WTC11 (cell line): ENCODE measurements at regions not wholly inside any gene's neighbourhood (a gene's known extent, or its start where the extent isn't known, plus 50 kb on each side); places are given as distances from the start of the nearest gene placed in this dataset.

Experiments used
- HMGA2 ChIP-seq: fragments of 250-450 bp; sonication (Bioruptor Pico); IDR thresholded peaks from 2 replicates; pipeline ENCODE4 v1.4.0; 2021; ENCODE audit warnings: mild to moderate bottlenecking, moderate library complexity
- NFYB ChIP-seq: sonication (generic); formaldehyde crosslinking; conservative IDR thresholded peaks from 2 replicates; pipeline ENCODE4 v1.8.0; 2022; ENCODE audit warnings: low read depth, missing genetic modification reagents
- NR2C2 ChIP-seq: sonication (generic); formaldehyde crosslinking; IDR thresholded peaks from 2 replicates; pipeline ENCODE4 v1.8.0; 2022; ENCODE audit warnings: mild to moderate bottlenecking, missing genetic modification reagents
- SOX15 ChIP-seq: fragments of 250-450 bp; sonication (Bioruptor Pico); IDR thresholded peaks from 2 replicates; pipeline ENCODE4 v1.9.0; 2021; ENCODE audit warnings: mild to moderate bottlenecking
- SP1 ChIP-seq: sonication (generic); formaldehyde crosslinking; conservative IDR thresholded peaks from 2 replicates; pipeline ENCODE4 v1.8.1; 2022; ENCODE audit warnings: missing genetic modification reagents
- TF ChIP-seq, protein P1 (sequence below): sonication (generic); formaldehyde crosslinking; IDR thresholded peaks from 2 replicates; pipeline ENCODE4 v1.8.1; 2023; ENCODE audit warnings: mild to moderate bottlenecking, missing genetic modification reagents, moderate library complexity
- TF ChIP-seq, protein P2 (sequence below): fragments of 200-600 bp; IDR thresholded peaks from 2 replicates; pipeline ENCODE4 v1.8.0; 2022; ENCODE audit warnings: antibody characterized with exemption
- TF ChIP-seq, protein P3 (sequence below): sonication (generic); formaldehyde crosslinking; IDR thresholded peaks from 2 replicates; pipeline ENCODE4 v1.8.0; 2022; ENCODE audit warnings: mild to moderate bottlenecking, missing genetic modification reagents
- TF ChIP-seq, protein P4 (sequence below): sonication (generic); formaldehyde crosslinking; IDR thresholded peaks from 2 replicates; pipeline ENCODE4 v1.8.0; 2022; ENCODE audit warnings: missing genetic modification reagents
- TF ChIP-seq, protein P5 (sequence below): sonication (generic); formaldehyde crosslinking; IDR thresholded peaks from 2 replicates; pipeline ENCODE4 v1.8.0; 2023; ENCODE audit warnings: missing genetic modification reagents, mild to moderate bottlenecking, borderline replicate concordance

DNA sequence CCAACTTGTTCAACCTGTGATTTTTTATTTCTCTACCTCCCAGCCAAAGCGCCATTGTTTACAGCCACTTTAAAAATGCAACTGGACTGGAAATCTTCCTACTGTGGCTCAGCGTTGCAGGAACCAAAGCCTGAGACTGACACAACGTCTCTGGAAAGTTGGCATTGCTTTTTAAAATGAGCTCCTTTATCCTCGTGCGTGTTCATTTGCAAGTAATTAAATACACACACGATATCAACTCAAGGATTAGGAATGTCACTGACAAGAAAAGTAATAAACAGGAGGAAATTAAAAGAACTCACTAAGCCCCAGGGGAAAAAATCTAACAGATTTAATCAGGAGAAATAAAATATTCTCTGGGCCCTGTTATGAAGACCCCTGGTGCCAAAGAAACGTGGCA is 184.6 kb upstream of the IRS2 start:
- TF ChIP-seq, protein P1, sequence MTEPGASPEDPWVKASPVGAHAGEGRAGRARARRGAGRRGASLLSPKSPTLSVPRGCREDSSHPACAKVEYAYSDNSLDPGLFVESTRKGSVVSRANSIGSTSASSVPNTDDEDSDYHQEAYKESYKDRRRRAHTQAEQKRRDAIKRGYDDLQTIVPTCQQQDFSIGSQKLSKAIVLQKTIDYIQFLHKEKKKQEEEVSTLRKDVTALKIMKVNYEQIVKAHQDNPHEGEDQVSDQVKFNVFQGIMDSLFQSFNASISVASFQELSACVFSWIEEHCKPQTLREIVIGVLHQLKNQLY (CRISPR knock-in tag) = no peak
- TF ChIP-seq, protein P2, sequence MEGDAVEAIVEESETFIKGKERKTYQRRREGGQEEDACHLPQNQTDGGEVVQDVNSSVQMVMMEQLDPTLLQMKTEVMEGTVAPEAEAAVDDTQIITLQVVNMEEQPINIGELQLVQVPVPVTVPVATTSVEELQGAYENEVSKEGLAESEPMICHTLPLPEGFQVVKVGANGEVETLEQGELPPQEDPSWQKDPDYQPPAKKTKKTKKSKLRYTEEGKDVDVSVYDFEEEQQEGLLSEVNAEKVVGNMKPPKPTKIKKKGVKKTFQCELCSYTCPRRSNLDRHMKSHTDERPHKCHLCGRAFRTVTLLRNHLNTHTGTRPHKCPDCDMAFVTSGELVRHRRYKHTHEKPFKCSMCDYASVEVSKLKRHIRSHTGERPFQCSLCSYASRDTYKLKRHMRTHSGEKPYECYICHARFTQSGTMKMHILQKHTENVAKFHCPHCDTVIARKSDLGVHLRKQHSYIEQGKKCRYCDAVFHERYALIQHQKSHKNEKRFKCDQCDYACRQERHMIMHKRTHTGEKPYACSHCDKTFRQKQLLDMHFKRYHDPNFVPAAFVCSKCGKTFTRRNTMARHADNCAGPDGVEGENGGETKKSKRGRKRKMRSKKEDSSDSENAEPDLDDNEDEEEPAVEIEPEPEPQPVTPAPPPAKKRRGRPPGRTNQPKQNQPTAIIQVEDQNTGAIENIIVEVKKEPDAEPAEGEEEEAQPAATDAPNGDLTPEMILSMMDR = no peak
- TF ChIP-seq NFYB (CRISPR knock-in tag) (no peak), SP1 (no peak), NR2C2 (CRISPR knock-in tag) (no peak), HMGA2 (CRISPR knock-in tag) (no peak), SOX15 (CRISPR knock-in tag) (no peak)
- TF ChIP-seq, protein P3, sequence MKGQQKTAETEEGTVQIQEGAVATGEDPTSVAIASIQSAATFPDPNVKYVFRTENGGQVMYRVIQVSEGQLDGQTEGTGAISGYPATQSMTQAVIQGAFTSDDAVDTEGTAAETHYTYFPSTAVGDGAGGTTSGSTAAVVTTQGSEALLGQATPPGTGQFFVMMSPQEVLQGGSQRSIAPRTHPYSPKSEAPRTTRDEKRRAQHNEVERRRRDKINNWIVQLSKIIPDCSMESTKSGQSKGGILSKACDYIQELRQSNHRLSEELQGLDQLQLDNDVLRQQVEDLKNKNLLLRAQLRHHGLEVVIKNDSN = no peak
- TF ChIP-seq, protein P4, sequence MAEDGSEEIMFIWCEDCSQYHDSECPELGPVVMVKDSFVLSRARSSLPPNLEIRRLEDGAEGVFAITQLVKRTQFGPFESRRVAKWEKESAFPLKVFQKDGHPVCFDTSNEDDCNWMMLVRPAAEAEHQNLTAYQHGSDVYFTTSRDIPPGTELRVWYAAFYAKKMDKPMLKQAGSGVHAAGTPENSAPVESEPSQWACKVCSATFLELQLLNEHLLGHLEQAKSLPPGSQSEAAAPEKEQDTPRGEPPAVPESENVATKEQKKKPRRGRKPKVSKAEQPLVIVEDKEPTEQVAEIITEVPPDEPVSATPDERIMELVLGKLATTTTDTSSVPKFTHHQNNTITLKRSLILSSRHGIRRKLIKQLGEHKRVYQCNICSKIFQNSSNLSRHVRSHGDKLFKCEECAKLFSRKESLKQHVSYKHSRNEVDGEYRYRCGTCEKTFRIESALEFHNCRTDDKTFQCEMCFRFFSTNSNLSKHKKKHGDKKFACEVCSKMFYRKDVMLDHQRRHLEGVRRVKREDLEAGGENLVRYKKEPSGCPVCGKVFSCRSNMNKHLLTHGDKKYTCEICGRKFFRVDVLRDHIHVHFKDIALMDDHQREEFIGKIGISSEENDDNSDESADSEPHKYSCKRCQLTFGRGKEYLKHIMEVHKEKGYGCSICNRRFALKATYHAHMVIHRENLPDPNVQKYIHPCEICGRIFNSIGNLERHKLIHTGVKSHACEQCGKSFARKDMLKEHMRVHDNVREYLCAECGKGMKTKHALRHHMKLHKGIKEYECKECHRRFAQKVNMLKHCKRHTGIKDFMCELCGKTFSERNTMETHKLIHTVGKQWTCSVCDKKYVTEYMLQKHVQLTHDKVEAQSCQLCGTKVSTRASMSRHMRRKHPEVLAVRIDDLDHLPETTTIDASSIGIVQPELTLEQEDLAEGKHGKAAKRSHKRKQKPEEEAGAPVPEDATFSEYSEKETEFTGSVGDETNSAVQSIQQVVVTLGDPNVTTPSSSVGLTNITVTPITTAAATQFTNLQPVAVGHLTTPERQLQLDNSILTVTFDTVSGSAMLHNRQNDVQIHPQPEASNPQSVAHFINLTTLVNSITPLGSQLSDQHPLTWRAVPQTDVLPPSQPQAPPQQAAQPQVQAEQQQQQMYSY (CRISPR knock-in tag) = no peak
- TF ChIP-seq, protein P5, sequence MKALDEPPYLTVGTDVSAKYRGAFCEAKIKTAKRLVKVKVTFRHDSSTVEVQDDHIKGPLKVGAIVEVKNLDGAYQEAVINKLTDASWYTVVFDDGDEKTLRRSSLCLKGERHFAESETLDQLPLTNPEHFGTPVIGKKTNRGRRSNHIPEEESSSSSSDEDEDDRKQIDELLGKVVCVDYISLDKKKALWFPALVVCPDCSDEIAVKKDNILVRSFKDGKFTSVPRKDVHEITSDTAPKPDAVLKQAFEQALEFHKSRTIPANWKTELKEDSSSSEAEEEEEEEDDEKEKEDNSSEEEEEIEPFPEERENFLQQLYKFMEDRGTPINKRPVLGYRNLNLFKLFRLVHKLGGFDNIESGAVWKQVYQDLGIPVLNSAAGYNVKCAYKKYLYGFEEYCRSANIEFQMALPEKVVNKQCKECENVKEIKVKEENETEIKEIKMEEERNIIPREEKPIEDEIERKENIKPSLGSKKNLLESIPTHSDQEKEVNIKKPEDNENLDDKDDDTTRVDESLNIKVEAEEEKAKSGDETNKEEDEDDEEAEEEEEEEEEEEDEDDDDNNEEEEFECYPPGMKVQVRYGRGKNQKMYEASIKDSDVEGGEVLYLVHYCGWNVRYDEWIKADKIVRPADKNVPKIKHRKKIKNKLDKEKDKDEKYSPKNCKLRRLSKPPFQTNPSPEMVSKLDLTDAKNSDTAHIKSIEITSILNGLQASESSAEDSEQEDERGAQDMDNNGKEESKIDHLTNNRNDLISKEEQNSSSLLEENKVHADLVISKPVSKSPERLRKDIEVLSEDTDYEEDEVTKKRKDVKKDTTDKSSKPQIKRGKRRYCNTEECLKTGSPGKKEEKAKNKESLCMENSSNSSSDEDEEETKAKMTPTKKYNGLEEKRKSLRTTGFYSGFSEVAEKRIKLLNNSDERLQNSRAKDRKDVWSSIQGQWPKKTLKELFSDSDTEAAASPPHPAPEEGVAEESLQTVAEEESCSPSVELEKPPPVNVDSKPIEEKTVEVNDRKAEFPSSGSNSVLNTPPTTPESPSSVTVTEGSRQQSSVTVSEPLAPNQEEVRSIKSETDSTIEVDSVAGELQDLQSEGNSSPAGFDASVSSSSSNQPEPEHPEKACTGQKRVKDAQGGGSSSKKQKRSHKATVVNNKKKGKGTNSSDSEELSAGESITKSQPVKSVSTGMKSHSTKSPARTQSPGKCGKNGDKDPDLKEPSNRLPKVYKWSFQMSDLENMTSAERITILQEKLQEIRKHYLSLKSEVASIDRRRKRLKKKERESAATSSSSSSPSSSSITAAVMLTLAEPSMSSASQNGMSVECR (CRISPR knock-in tag) = no peak
